SK-N-DZ (cell line): ENCODE measurements at regions not wholly inside any gene's neighbourhood (a gene's known extent, or its start where the extent isn't known, plus 50 kb on each side); places are given as distances from the start of the nearest gene placed in this dataset.
"Not testable (repeated sequence)": the region's sequence is repeated elsewhere in the genome, so short reads cannot be mapped to it uniquely, and the experiment has no call there.

Source experiments
- DNase-seq: peaks from one replicate; pipeline ENCODE4 v3.0.0-alpha.2; 2015; ENCODE audit warnings: low spot score

GRCh38 chr1:234920136-234920842 lies 208.3 kb downstream of the TOMM20 start:
- no peak for DNase-seq

DNA sequence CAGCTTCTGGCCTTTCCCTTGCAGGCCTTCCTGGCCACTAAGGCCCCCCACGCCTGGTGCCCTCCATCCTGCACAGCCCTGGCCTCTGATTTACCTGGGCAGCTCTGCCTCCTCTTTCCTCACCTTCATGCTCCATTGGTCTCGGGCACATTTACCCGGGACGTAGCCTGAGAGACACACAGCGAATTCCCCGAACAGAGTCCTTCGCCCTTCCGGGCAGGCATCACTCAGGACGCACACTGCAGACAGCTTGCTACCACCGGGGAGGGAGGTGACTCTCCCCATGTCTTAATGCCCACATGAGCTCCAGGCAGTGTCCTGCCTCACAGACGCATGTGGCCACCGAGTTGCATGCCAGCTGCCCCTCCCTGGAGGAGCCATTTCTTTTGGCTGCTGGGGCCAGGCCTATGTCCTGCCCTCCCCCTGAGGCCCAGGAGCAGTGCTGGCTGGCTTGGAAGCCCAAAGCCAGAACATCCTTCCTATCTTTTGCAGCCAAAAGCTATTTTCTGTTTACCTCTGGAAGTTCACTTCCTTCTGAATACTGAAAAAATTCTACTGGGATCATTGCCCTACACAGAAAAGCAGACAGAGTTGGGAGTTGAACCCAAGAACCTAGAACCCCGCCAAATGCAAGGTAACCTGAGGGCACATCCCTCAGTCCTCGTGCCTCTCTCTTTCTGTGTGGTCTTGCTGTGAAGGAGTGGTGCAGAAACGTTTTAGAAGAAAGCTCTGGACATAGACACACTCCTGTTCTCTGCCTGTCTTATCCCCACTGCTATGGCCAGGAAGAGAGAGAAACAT lies 209.5 kb downstream of the TOMM20 start:
- DNase-seq: no peak

DNA sequence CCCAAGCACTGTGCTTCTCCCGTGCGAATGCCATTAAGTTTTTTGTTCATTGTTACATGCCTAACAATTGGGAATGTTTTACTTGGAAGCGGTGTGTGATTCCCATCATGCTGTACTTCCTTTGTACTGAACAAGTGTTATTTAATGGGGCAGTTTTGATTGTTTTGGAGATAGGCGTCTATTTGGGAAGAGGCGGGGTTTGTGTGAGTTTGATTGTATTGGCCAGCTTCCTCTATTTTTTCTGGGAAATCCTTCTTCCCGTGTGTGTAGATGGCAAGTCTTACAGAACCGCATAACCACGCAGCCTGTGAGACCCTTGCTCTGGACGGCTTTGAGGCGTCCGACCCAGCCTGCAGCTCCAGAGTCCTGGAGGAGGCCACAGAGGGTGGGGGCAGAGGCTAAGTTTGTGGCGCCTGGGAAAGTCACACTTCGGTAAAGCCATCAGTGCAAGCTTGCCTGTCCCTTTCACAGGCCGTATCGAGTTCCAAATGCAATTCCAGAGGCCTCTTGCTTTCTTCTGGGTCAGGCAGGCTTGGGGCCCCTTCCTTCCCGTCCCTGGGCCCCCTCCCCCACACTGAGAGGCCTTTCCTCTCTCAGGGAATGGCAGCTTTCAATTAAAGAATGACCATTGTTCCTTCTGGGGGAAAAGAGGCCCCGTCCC lies 210.3 kb downstream of the TOMM20 start:
- DNase-seq: peak; percentile 24

DNA sequence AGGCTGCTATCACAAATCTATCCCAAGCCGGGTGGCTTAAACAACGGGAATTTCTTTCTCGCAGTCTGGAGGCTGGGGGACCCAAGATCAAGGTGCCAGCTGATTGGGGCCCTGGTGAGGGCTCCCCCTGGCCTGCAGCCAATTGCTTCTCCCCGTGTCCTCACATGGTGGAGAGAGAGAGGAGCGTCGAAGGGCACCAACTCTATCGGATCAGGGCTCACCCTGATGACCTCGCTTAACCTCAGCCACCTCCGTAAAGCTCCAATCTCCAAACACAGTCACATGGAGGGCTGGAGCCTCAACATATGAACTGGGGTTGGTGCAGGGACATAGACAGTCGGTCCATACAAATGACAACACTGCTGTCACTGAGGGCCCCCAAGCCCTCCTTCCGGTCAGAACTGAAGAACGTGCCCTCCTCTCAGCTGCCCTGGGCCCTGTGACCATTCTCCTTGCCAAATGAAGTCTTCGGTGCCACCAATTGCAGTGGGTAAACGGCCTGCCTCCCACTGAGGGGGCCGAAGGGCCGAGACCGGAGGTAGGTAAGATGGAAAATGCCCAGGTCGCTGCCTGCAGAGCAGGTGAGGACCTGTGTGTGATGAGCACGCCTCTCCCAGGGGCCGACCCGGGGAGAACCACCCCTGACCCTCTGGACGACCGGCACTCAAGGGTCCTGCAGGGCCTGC lies 211.0 kb downstream of the TOMM20 start:
- no peak for DNase-seq

DNA sequence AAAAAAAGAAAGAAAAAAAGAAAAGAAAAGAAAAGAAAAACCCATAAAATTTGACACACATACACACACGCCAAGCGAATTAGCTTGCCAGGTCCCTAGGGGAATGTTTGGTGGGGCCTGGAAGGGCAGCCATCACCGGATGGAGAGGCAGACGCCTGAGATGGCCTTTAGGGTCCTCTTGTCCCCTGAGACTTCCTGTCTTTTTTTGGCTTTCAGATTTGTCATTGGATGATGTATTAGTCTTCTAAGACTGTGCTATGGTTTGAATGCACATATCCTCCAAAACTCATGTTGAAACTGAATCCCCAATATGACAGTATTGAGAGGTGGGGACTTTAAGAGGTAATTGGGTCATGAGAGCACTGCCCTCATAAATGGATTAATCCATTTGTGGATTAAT lies 211.8 kb downstream of the TOMM20 start:
- no peak for DNase-seq

- no peak for DNase-seq
These were observed 212.5 kb downstream of the TOMM20 start for GRCh38 chr1:234915924-234916675.

DNA sequence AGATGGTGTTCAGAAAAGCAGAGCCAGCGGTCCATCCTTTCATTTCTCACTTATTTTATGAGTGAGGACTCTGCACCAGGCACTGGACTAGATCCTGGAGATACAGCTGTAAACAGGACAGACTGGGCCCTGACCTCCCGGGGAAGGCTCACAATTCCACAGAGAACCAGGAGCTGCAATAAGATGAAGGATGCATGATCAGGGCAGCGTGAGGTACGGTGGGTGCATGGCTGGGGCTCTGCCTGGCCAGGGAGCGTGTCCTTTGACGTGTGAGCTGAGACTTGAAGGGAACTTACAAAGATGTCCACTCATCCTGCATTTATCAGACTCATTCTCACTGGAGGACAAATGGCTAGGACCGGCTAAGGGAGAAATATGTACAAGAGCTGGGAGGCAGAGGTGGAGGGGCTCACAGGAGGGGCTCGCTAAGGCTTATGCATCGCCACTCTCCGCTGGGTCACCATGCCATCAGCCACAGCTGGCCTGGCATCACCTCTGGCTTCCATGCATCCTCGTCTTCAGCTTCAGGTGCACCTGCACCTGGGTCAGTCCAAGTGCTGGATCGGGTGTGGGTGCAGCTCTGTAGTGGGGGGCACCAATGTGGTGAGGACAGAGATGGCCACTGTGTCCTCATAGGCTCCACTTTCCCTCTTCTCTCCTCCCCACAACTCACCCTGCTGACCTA lies 213.9 kb downstream of the TOMM20 start:
- DNase-seq: no peak

DNA sequence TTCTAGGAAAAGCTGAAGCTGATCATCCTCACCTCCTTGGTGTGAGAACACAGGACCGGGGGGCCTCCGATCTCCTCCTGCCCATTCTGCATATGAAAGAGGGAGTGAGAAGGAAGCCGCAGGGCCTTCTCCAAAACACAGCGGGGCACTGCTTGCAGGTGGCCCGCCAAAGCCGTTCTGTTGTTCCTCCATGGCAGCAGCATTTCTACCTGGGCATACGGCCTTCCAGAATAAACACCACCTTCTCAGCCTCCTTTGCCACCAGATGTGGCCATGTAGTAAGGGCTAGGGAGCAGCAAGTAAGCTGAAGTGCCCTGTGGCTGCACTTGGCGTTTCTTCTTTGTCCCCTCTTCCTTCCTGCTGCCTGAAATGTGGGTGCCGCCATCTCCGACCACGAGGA lies 214.9 kb downstream of the TOMM20 start:
- DNase-seq: no peak

- DNase-seq: no peak
These were observed 215.4 kb downstream of the TOMM20 start for GRCh38 chr1:234913278-234913649.

DNA sequence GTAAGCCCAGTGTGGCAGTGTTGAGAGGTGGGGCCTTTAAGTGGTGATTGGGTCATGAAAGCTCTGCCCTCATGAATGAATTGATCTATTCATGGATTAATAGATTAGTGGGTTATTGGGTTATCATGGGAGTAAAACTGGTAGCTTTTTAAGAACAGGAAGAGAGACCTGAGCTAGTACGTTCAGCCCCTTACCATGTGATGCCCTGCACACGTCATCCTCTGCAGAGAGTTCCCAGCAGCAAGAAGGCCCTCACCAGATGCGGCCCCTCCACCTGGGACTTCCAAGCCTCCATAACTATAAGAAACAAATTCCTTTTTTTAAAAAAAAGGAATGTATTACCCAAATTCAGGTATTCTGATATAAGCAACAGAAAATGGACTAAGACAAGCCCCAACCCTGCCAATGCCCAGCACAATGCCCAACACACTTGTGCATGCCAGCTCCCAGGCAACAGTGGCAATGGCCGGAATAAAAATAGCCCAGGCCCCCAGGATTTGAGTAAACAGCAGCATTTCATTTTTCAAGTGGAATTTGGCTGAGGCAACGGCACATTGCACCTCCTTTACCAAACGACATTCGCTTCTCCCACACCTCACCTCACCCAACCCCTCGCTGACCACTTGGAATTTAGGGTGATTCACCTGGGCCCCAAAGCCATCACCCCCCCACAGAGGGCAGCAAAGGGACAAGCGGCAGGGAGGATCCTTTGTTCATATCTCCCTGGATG lies 215.9 kb downstream of the TOMM20 start:
- no peak for DNase-seq

DNA sequence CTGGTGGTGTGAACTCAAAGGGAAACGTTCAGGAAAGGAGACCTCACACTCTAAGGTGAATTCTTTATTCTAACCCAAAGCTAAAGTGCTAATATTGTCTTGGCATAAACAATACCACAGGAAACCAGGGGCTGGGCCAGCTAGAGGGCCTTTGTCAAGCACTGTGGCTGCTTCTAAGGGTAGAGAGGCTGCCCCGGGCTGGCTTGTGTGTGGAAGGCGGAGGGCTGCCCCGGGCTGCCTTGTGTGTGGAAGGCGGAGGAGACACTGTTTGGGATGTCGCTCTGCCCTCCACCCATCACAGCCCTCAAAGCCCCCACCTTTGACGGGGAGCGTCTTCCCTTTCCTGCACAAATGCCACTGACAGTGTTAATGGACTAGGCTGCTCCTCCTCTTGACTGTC lies 216.8 kb downstream of the TOMM20 start:
- DNase-seq: no peak

- not testable (repeated sequence) for DNase-seq
These were observed 217.5 kb downstream of the TOMM20 start for GRCh38 chr1:234911136-234911535.

DNA sequence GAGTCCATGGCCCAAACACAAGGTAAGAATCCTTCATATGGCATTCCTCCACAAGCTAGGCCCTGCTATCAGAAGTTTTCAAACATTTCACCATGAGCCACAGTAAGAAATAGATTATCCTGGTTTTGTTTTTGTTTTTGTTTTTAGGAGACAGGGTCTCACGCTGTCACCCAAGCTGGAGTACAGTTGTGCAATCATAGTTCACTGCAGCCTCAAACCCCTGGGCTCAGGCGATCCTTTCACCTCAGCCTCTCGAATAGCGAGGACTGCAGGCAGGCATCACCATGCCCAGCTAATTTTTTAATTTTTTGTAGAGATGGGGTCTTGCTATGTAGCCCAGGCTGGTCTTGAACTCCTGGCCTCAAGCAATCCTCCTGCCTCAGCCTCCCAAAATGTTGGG lies 218.8 kb downstream of the TOMM20 start:
- no peak for DNase-seq

- no peak for DNase-seq
These were observed 219.3 kb downstream of the TOMM20 start for GRCh38 chr1:234909307-234909810.

GRCh38 chr1:234908571-234908970 lies 220.1 kb downstream of the TOMM20 start:
- no peak for DNase-seq

DNA sequence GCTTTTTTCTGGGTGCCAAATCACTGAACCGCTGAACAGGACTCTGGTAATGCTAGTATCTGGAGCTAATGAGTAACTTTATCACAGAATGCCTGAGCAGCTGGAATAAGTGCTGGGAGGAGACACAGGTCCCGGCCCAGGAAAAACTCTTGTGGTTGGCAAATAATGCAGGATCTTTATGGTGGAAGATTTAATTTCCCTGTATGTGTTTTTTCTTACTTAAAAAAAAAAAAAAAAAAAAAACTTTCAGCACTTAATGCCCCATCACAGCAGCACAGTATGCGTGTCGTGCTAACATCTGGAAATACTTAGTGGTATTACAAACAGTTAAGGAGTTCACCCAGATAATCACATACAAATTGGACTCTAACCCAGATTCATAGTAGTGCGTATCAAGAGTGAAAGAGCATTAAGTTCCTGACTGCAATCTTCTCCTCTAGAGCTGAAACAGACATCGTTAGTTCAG lies 220.7 kb downstream of the TOMM20 start:
- DNase-seq: peak; percentile 31

DNA sequence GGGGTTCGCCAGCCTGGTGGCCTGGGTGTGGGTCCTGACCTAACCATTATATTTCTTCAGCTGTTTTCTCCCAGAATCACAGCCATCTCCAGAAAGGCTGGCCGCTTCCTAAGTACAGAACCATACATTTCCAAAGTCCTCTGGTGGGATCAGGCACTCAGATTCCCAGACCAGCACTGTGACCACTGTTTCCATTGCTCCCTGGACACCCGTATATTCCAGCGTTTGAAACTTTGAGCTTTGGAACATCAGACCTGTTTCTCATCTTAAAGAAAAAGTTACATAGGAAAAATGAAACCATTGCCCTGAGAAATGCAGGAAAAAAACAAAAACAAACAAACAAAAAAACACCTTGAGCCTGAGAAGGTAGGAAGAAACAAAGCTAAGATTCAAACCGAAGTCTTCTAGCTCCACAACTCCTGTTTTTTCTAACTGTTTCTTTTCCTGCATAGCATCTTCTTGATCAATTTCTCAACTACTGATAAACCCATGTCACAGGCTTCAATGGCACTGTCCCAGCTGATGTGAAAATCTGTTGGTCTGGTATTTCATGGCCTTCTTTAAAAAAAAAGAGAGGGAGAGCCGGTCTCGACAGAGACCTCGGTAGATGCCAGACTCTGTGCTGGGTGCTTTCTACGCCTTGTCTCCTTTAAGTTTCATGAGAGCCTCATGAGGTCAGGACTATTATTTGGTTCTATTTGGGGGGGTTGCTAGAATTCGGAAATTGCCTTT lies 221.3 kb downstream of the TOMM20 start:
- no peak for DNase-seq

GRCh38 chr1:234906654-234907053 lies 222.0 kb downstream of the TOMM20 start:
- no peak for DNase-seq
